A673 (cell line): ENCODE measurements at regions not wholly inside any gene's neighbourhood (a gene's known extent, or its start where the extent isn't known, plus 50 kb on each side); places are given as distances from the start of the nearest gene placed in this dataset.

ENCODE experiments used
- EZH2 ChIP-seq: fragments of 200-600 bp; sonication (generic); IDR thresholded peaks from 2 replicates; pipeline ENCODE4 v1.6.1; 2017; ENCODE audit warnings: borderline replicate concordance, low read depth, mild to moderate bottlenecking, mixed read lengths, antibody characterized with exemption, low read length; ENCODE audit not compliant: poor library complexity, severe bottlenecking
- TF ChIP-seq, protein P1 (sequence below): fragments of 300-800, 200-600 bp; sonication (generic); conservative IDR thresholded peaks from 2 replicates; pipeline ENCODE4 v1.5.1; 2017; ENCODE audit warnings: low read depth, mild to moderate bottlenecking, antibody characterized with exemption, low read length, moderate library complexity, mixed read lengths

- TF ChIP-seq, protein P1, sequence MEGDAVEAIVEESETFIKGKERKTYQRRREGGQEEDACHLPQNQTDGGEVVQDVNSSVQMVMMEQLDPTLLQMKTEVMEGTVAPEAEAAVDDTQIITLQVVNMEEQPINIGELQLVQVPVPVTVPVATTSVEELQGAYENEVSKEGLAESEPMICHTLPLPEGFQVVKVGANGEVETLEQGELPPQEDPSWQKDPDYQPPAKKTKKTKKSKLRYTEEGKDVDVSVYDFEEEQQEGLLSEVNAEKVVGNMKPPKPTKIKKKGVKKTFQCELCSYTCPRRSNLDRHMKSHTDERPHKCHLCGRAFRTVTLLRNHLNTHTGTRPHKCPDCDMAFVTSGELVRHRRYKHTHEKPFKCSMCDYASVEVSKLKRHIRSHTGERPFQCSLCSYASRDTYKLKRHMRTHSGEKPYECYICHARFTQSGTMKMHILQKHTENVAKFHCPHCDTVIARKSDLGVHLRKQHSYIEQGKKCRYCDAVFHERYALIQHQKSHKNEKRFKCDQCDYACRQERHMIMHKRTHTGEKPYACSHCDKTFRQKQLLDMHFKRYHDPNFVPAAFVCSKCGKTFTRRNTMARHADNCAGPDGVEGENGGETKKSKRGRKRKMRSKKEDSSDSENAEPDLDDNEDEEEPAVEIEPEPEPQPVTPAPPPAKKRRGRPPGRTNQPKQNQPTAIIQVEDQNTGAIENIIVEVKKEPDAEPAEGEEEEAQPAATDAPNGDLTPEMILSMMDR: no peak
- no peak for TF ChIP-seq EZH2
These were observed 134.4 kb upstream of the SOX5 start for GRCh38 chr12:24083838-24084237.
